ENCODE measurements at regions not wholly inside any gene's neighbourhood (a gene's known extent, or its start where the extent isn't known, plus 50 kb on each side); places are given as distances from the start of the nearest gene placed in this dataset.

GRCh38 chr14:58829594-58829993 is 191.8 kb downstream of the DACT1 start:
- TF ChIP-seq CTCF (IDR thresholded peaks at IDR 0.05; ENCODE audit: poor library complexity, severe bottlenecking): no peak
- TF ChIP-seq TAF1 (IDR thresholded peaks at IDR 0.05; ENCODE audit: low read depth): no peak
- no peak for TF ChIP-seq EZH2 (IDR thresholded peaks at IDR 0.05; ENCODE audit: borderline replicate concordance, insufficient read depth, low read length, poor library complexity, severe bottlenecking)
- TF ChIP-seq EP300 (conservative IDR thresholded peaks at IDR 0.05; ENCODE audit: poor library complexity, severe bottlenecking): no peak
- TF ChIP-seq POLR2AphosphoS5 (IDR thresholded peaks at IDR 0.05): no peak
- no peak for TF ChIP-seq MXI1 (conservative IDR thresholded peaks at IDR 0.05; ENCODE audit: poor library complexity, severe bottlenecking)
- no peak for TF ChIP-seq REST (IDR thresholded peaks at IDR 0.05; ENCODE audit: borderline replicate concordance)
